Esophagus muscularis mucosa (tissue), 3 donors: ENCODE measurements at regions not wholly inside any gene's neighbourhood (a gene's known extent, or its start where the extent isn't known, plus 50 kb on each side); places are given as distances from the start of the nearest gene placed in this dataset.

ENCODE experiments used
- POLR2A ChIP-seq: fragments of 450-650 bp; IDR thresholded peaks from one replicate; pipeline ENCODE4 v1.6.1; 2017; ENCODE audit warnings: antibody characterized with exemption, moderate library complexity, mild to moderate bottlenecking, low read depth
- TF ChIP-seq, protein P1 (sequence below), 3 experiments: fragments of 200-600 bp in 2 of 3; fragments of 450-650 bp in 1 of 3; sonication (generic) in 2 of 3; IDR thresholded peaks; one replicate each; pipeline ENCODE4 v1.5.1; 2017 to 2019; ENCODE audit warnings: antibody characterized with exemption in 3 of 3, mild to moderate bottlenecking in 2 of 3, moderate library complexity in 1 of 3

DNA sequence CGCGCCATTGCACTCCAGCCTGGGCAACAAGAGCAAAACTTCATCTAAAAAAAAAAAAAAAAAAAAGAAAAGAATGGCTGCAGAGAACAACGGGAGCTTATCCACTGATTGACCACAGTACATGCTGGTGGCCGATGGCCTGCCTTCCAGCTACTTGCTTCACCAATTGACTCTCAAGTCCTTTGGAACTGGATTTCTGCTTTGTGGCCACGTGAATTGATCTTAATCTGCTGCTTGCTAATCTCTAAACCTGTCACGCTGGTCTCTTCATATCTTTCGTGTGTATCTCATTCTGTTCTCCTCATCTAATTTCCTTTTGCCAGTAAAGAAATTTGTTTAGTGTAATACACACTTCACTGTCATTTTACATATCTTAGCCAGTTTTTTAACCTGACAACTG, 512.5 kb upstream of the CNTNAP5 start:
- TF ChIP-seq, protein P1, sequence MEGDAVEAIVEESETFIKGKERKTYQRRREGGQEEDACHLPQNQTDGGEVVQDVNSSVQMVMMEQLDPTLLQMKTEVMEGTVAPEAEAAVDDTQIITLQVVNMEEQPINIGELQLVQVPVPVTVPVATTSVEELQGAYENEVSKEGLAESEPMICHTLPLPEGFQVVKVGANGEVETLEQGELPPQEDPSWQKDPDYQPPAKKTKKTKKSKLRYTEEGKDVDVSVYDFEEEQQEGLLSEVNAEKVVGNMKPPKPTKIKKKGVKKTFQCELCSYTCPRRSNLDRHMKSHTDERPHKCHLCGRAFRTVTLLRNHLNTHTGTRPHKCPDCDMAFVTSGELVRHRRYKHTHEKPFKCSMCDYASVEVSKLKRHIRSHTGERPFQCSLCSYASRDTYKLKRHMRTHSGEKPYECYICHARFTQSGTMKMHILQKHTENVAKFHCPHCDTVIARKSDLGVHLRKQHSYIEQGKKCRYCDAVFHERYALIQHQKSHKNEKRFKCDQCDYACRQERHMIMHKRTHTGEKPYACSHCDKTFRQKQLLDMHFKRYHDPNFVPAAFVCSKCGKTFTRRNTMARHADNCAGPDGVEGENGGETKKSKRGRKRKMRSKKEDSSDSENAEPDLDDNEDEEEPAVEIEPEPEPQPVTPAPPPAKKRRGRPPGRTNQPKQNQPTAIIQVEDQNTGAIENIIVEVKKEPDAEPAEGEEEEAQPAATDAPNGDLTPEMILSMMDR (IDR thresholded peaks at IDR 0.05): no peak
- TF ChIP-seq POLR2A: no peak
